HG02938 (cell line): ENCODE measurements at regions not wholly inside any gene's neighbourhood (a gene's known extent, or its start where the extent isn't known, plus 50 kb on each side); places are given as distances from the start of the nearest gene placed in this dataset.

Source experiments
- ATAC-seq: cut with Tn5 transposase; IDR thresholded peaks from one replicate; pipeline ENCODE4 v1.9.1; 2021; ENCODE audit warnings: mild to moderate bottlenecking, moderate library complexity; ENCODE audit not compliant: unreplicated experiment

DNA sequence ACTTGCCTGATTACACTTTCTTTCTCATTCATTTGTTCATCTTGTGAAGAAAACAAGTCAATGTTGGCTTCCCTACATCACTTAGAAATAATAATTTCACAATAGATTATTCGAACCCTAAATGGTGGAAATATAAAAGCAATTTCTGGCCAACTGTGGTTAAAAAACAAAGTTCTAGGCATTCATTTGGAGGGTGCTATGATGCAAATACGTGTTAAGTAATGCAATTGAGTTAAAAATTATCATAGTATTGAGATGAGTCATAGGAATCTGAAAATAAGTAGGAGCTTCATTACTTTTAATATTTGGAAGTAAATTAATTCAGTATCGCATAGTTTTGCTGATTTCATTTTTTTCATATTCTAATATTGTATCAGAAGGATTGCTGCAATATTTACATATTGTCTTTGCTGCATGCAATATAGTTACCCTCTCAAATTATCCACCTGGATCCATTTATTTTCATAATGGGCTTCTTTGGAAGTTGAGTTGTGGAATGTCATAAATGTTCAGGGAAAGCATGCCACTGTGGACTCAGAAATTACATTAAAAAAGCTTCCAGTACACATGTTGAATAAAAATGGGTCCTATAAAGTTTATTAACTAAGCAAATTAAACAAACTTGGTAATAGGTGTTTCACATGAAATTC lies 647.7 kb upstream of the WWC1 start:
- ATAC-seq = no peak

DNA sequence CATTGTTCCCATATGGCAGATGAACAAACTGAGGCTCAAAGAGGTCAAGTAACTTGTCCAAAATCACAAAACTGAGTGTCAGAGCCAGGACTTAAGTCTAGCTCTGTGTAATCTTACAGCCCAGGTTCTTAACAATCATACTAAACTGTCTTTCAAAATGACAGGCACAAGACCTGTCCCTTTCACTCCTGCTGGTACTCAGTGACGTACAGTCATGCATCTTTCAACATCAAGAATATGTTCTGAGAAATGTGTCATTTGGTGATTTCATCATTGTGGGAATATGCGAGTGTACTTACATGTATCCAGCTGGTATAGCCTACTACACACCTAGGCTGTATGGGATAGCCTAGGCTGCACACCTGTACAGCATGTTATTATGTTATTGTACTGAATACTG lies 646.8 kb upstream of the WWC1 start:
- no peak for ATAC-seq

DNA sequence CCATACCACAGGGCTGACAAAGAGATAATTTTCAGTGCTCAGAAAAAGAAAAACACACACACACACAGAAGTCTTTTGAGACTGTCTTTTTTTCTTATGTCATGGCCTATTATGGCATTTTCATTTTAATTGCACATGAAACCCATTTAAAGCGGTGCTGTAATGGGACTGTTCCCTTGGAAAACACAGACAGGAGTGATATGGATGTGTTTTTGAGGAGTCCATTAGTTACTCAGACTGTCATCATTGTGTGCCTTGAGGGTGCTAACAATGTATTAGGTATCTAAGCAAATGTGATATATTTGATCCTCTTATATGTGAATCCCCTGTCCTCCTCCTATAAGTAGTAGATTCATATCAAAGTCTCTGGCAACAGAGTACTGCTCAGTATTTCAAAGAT lies 642.0 kb upstream of the WWC1 start:
- ATAC-seq = no peak

- ATAC-seq = no peak
Observed at GRCh38 chr5:167652690-167653089, 638.8 kb upstream of the WWC1 start.

- ATAC-seq = no peak
Observed at GRCh38 chr5:167653645-167654106, 637.8 kb upstream of the WWC1 start.

GRCh38 chr5:167657016-167657415 lies 634.4 kb upstream of the WWC1 start:
- no peak for ATAC-seq

- no peak for ATAC-seq
Observed at GRCh38 chr5:167658889-167659288, 632.6 kb upstream of the WWC1 start.

- no peak for ATAC-seq
Observed at GRCh38 chr5:167661605-167662004, 629.8 kb upstream of the WWC1 start.

- no peak for ATAC-seq
Observed at GRCh38 chr5:167664222-167664804, 627.1 kb upstream of the WWC1 start.

DNA sequence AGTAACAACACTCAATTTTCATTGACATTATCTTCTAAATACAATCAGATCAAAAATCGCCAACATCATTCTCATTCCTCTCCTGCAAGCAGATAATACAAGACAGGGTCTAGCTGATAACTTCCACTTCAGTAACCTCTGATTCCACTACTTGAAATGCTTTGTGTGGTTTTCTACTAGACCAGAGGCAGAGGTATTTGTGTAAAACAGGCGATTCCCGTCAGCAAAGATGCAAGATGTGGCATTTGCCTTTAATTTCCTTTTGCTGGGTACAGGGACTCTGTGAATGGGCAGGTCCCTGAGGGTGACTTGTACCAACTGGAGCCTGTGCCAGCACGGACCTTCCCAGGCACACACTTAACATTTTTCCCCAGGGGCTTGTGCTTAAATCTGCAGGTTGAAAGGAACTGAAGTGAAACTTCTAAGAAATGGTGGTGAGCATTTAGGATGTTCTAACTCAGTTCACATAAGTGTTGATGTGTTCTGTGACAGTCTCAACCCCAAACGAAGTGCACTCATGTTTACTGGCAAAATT lies 625.5 kb upstream of the WWC1 start:
- ATAC-seq = no peak

GRCh38 chr5:167671176-167671575 lies 620.3 kb upstream of the WWC1 start:
- no peak for ATAC-seq

GRCh38 chr5:167673942-167674341 lies 617.5 kb upstream of the WWC1 start:
- ATAC-seq = no peak

- ATAC-seq = no peak
Observed at GRCh38 chr5:167678481-167678880, 613.0 kb upstream of the WWC1 start.

GRCh38 chr5:167684251-167684650 lies 607.2 kb upstream of the WWC1 start:
- no peak for ATAC-seq

GRCh38 chr5:167688341-167689130 lies 602.9 kb upstream of the WWC1 start:
- ATAC-seq = no peak

GRCh38 chr5:167694325-167695147 lies 596.9 kb upstream of the WWC1 start:
- no peak for ATAC-seq

DNA sequence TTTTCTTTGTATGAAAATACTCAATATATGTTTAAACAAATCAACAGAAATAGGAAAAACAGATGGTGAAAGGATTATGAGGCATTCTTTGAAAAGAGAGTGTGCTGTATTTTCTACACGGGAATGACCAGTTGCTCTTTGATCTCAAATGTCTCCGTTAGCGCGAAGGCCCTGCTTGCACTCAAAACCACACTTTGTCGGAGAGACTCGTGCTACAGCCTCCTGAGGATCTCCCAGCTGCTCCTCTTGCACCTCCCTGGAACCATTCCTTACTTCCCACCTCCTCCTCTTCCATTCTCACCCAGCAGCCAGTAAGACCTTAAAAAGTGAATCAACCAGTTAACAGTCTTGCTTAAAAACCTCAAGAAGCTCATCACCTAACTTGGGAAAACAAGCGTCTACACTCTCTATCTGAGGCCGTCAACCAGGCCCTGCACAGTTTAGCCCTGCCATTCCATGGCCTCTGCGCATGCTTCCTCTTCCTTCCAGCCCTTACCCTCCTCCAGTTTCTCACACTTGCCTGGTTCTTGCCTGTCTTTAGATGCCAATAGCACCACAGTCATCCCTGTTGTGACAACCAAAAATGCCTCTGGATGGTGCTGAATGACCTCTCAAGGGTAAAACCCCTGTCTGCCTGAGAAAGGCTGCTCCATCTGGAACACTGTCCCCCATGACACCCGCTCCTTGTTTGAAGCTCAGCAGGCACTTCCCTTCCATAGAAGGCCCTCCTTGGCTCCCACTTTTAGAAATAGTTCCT lies 594.7 kb upstream of the WWC1 start:
- ATAC-seq = no peak

DNA sequence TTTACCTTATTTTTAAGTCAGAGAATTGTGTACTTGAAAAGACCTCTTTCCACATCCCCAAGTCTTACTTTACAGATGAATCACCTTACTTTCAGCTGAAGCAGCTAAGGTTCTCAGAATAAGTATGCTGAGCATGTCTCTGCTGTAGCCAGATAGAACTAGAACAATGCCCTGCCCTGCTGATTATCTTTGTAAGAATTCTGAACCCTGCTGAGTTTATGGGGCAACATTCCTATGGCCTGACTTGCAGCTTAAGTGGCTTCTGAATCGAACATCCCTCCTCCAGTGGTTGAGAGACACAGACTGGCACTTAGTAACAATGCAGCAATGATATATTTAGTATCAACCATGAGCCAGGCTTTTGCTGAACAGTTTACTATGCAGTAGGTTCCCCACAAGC lies 592.0 kb upstream of the WWC1 start:
- no peak for ATAC-seq

DNA sequence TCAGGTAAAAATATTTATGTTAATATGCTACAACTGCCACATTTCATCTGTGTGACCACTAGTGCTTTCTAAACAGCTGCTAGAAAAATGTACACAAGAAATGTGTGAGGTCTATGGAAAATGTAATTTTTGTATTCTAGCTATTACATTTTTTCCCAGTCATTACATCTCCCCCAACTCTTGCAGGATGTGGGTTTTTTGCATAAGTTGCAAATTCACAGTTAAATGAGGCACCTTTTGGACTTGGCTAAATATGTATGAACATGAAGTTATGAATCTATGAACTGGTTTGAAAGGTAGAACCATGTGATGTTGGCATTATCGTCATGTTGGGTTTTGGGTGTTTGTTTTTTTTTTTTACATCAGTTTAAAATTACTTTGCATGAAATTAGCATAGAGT lies 590.4 kb upstream of the WWC1 start:
- no peak for ATAC-seq

DNA sequence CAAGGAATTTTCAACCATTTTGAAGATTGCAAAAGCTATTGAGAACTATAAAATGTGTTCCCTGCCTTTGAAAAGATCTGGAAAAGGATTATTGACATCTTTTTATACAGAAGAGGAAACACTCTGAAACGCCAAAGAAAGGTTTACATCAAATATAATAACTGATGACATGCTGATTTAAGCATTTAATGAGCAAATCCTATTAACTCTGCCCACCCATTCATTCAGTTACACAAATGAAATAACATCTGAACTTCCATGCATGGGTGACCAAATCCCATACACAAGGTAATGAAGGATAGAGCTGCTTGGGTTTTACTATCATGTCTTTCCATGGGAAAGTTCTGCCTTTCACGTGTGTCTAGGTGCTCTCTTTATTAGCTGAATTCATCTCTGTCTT lies 589.4 kb upstream of the WWC1 start:
- ATAC-seq = no peak
